Fibroblast of villous mesenchyme (primary cell): ENCODE measurements at regions not wholly inside any gene's neighbourhood (a gene's known extent, or its start where the extent isn't known, plus 50 kb on each side); places are given as distances from the start of the nearest gene placed in this dataset.

Experiments
- DNase-seq: peaks from one replicate; pipeline ENCODE4 v3.0.0-alpha.2; 2010; ENCODE audit warnings: low read depth
- H3K4me3 ChIP-seq: 2 replicates; pipeline ENCODE4 v1.5.1; 2011; ENCODE audit warnings: low read depth, mild to moderate bottlenecking, low read length
- CTCF ChIP-seq: IDR thresholded peaks from 2 replicates; pipeline ENCODE4 v1.5.1; 2012; ENCODE audit warnings: low read depth, mild to moderate bottlenecking, low read length; ENCODE audit not compliant: insufficient read depth

GRCh38 chr13:80508031-80508430 lies 167.1 kb upstream of the SPRY2 start:
- no peak for TF ChIP-seq CTCF
- H3K4me3 ChIP-seq, result no peak overlapping the region
- no peak for DNase-seq

GRCh38 chr13:80504453-80504852 lies 163.5 kb upstream of the SPRY2 start:
- TF ChIP-seq CTCF, result no peak
- no peak for DNase-seq
- no peak overlapping the region for H3K4me3 ChIP-seq

GRCh38 chr13:80502359-80502758 lies 161.4 kb upstream of the SPRY2 start:
- no peak overlapping the region for H3K4me3 ChIP-seq
- no peak for TF ChIP-seq CTCF
- no peak for DNase-seq

- TF ChIP-seq CTCF, result no peak
- no peak for DNase-seq
- H3K4me3 ChIP-seq, result no peak overlapping the region
These were observed 160.6 kb upstream of the SPRY2 start for GRCh38 chr13:80501556-80501955.

GRCh38 chr13:80499536-80500290 lies 158.8 kb upstream of the SPRY2 start:
- no peak overlapping the region for H3K4me3 ChIP-seq
- no peak for TF ChIP-seq CTCF
- no peak for DNase-seq

- no peak overlapping the region for H3K4me3 ChIP-seq
- no peak for DNase-seq
- no peak for TF ChIP-seq CTCF
These were observed 157.5 kb upstream of the SPRY2 start for GRCh38 chr13:80498433-80498832.

- H3K4me3 ChIP-seq, result no peak overlapping the region
- no peak for DNase-seq
- TF ChIP-seq CTCF, result no peak
These were observed 157.1 kb upstream of the SPRY2 start for GRCh38 chr13:80497978-80498377.
